ENCODE measurements at regions not wholly inside any gene's neighbourhood (a gene's known extent, or its start where the extent isn't known, plus 50 kb on each side); places are given as distances from the start of the nearest gene placed in this dataset.

DNA sequence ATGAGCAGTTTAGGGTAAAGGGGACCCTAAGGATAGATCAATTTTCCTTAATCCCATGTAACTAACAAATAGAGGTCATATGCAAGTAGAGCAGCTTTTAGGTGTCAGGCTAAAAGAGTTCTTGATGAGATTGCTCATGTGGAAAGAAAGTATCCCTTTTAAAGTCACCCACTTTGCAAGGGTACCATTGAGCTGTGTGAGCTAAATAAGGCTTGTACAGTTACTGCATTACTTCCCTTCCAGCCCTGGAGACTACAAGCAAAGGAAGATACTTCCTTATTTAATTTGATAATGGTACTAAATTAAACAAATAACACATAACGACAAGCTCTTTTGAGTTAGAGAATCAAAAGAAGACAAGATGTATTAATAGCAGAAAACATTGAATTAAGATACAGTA lies 191.7 kb downstream of the TMX1 start:
- ATAC-seq (replicated peaks in 1 of 4) (no peak), DNase-seq (no peak)
- H3K36me3 Mint-ChIP-seq = no peaks in the 10 kb centered on the region
- no peak overlapping the region for H3K27ac Mint-ChIP-seq
- H3K4me1 ChIP-seq (ENCODE audit: control insufficient read depth in 1 of 2, extremely low read depth in 1 of 2, insufficient read depth in 2 of 2, low read length in 2 of 2) = no peaks in the 10 kb centered on the region
- H3K27ac ChIP-seq (ENCODE audit: low read length) = no peak overlapping the region
- no CpG with 5 or more reads among the region's 1 CpG for WGBS (ENCODE audit: insufficient coverage)
- ChIA-PET POLR2A (no interaction called here), CTCF (interaction anchor here in 1 of 2 donors (0.6 kb wide), 1 partner anchor 526 kb away, joined by 3 read pairs; no protein-coding TSS in a partner anchor)
- H3K4me3 Mint-ChIP-seq = no peak overlapping the region
- peaks cover 2% of the 10 kb centered on the region for H3K9me3 ChIP-seq
- no peaks in the 10 kb centered on the region for H3K9me3 Mint-ChIP-seq
- no peaks in the 10 kb centered on the region for H3K36me3 ChIP-seq (ENCODE audit: control insufficient read depth in 2 of 2, extremely low read depth in 1 of 2, insufficient read depth in 1 of 2, low read length in 1 of 2)
- peaks cover 18 to 36% of the 10 kb centered on the region in 2 donors for H3K27me3 Mint-ChIP-seq
- peaks cover 0 to under 1% of the 10 kb centered on the region in 2 experiments for H3K27me3 ChIP-seq (replicated peaks in 1 of 2; ENCODE audit: control insufficient read depth in 2 of 2, extremely low read depth in 1 of 2, insufficient read depth in 2 of 2, low read length in 1 of 2)
- H3K4me3 ChIP-seq (ENCODE audit: control insufficient read depth in 1 of 2, extremely low read depth in 1 of 2, low read length in 1 of 2) = no peak overlapping the region
- no peaks in the 10 kb centered on the region for H3K4me1 Mint-ChIP-seq

DNA sequence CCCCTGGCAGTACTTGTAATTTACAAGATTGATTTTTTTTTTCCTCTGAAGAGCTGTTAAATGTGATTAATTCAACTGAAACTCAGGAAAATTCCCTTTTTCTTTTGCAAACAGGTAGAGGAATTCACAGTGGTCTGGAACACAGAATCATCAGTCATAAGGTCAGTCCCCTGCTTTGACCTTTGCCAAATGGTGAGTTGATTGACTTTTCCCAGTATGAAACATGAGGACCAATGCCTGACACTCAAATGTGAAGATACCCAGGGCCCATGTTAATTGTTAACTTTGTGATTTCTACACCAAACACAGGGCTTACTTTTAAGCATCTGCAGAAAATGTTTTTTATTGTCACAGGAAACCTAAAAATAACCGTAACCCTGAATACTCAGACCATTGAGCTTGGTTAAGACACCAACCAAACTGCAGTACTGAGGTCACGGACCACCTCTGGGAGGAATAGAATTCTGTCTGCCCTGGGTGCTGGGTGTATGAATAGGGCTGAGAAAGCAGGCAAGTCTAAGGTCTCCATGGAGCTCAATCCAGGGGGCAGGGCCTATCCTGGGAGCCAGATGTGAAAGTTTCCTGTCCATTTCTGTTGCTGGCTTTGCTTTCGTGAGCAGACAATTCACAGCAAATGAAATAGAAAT lies 192.4 kb downstream of the TMX1 start:
- no peak for ATAC-seq (replicated peaks in 1 of 4)

DNA sequence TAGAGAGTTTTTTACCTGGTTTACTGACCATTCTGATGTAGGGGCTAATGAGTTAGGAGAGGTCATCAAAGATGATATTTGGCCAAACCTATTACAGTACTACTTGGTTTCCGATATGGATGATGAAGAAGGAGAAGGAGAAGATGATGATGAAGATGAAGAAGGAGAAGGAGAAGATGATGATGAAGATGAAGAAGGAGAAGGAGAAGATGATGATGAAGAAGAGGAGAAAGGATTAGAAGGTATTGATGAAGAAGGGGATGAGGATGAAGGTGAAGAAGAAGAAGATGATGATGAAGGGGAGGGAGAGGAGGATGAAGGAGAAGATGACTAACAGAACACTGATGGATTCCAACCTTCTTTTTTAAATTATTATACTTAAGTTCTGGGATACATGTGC lies 196.6 kb downstream of the TMX1 start:
- ATAC-seq (replicated peaks in 1 of 4) = no peak
- peaks cover 10 to 24% of the 10 kb centered on the region in 2 donors for H3K27me3 Mint-ChIP-seq

More for the DNA sequence above, 192.4 kb downstream of the TMX1 start:
- Histone ChIP-seq H3K4me1 (ENCODE audit: control insufficient read depth in 1 of 2, extremely low read depth in 1 of 2, insufficient read depth in 2 of 2, low read length in 2 of 2) (no peaks in the 10 kb centered on the region), H3K27ac (ENCODE audit: low read length) (no peak overlapping the region), H3K4me3 (ENCODE audit: control insufficient read depth in 1 of 2, extremely low read depth in 1 of 2, low read length in 1 of 2) (no peak overlapping the region), H3K9me3 (peaks cover 2% of the 10 kb centered on the region), H3K36me3 (ENCODE audit: control insufficient read depth in 2 of 2, extremely low read depth in 1 of 2, insufficient read depth in 1 of 2, low read length in 1 of 2) (no peaks in the 10 kb centered on the region), H3K27me3 (replicated peaks in 1 of 2; ENCODE audit: control insufficient read depth in 2 of 2, extremely low read depth in 1 of 2, insufficient read depth in 2 of 2, low read length in 1 of 2) (no peaks in the 10 kb centered on the region)
- H3K4me1 Mint-ChIP-seq = no peaks in the 10 kb centered on the region
- H3K9me3 Mint-ChIP-seq = no peaks in the 10 kb centered on the region
- POLR2A ChIA-PET = no interaction called here
- no peaks in the 10 kb centered on the region for H3K36me3 Mint-ChIP-seq
- H3K27me3 Mint-ChIP-seq = peaks cover 15 to 34% of the 10 kb centered on the region in 2 donors
- WGBS (ENCODE audit: insufficient coverage) = 83% methylated on average over 3 of the region's 3 CpGs
- H3K27ac Mint-ChIP-seq = no peak overlapping the region
- DNase-seq = no peak
- no peak overlapping the region for H3K4me3 Mint-ChIP-seq
- CTCF ChIA-PET = interaction anchor here in 1 of 2 donors (0.6 kb wide), 1 partner anchor 527 kb away, joined by 3 read pairs; no protein-coding TSS in a partner anchor

DNA sequence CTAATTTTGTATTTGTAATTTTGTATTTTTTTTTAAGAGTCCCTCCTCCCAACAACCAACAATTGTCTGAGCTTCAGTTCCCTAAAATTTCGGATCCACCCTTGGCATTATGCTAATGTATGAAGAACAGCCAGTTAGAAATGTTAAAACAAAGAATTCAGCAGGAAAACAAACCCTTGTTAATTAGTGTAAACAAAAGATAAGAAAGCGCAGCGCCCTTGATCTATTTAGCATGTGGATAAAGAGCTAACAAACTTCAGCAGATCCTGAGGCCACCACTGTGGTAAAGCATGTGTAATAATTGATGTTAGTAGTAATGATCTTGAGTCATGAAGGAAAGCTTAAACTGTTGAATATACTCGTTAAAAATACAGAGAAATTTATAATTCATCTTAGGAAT lies 199.8 kb downstream of the TMX1 start:
- Histone ChIP-seq H3K27ac (ENCODE audit: low read length) (no peak overlapping the region), H3K4me3 (ENCODE audit: control insufficient read depth in 1 of 2, extremely low read depth in 1 of 2, low read length in 1 of 2) (no peak overlapping the region), H3K27me3 (replicated peaks in 1 of 2; ENCODE audit: control insufficient read depth in 2 of 2, extremely low read depth in 1 of 2, insufficient read depth in 2 of 2, low read length in 1 of 2) (no peaks in the 10 kb centered on the region), H3K9me3 (no peaks in the 10 kb centered on the region), H3K36me3 (ENCODE audit: control insufficient read depth in 2 of 2, extremely low read depth in 1 of 2, insufficient read depth in 1 of 2, low read length in 1 of 2) (no peaks in the 10 kb centered on the region), H3K4me1 (ENCODE audit: control insufficient read depth in 1 of 2, extremely low read depth in 1 of 2, insufficient read depth in 2 of 2, low read length in 2 of 2) (no peaks in the 10 kb centered on the region)
- WGBS (ENCODE audit: insufficient coverage) = no CpG with 5 or more reads among the region's 4 CpGs
- DNase-seq (no peak), ATAC-seq (replicated peaks in 1 of 4) (no peak)
- no peaks in the 10 kb centered on the region for H3K36me3 Mint-ChIP-seq
- POLR2A ChIA-PET = no interaction called here
- no peaks in the 10 kb centered on the region for H3K4me1 Mint-ChIP-seq
- no peak overlapping the region for H3K27ac Mint-ChIP-seq
- H3K9me3 Mint-ChIP-seq = no peaks in the 10 kb centered on the region
- no peak overlapping the region for H3K4me3 Mint-ChIP-seq
- peaks cover 15 to 40% of the 10 kb centered on the region in 2 donors for H3K27me3 Mint-ChIP-seq
- CTCF ChIA-PET = interaction anchor here in 1 of 2 donors (0.6 kb wide), 1 partner anchor 1003 kb away, joined by 3 read pairs; no protein-coding TSS in a partner anchor

More for the DNA sequence above, 196.6 kb downstream of the TMX1 start:
- POLR2A ChIA-PET = no interaction called here
- no CpG with 5 or more reads among the region's 1 CpG for WGBS (ENCODE audit: insufficient coverage)
- no peak overlapping the region for H3K4me3 ChIP-seq (ENCODE audit: control insufficient read depth in 1 of 2, extremely low read depth in 1 of 2, low read length in 1 of 2)
- no peak overlapping the region for H3K27ac Mint-ChIP-seq
- no peak overlapping the region for H3K27ac ChIP-seq (ENCODE audit: low read length)
- H3K4me1 ChIP-seq (ENCODE audit: control insufficient read depth in 1 of 2, extremely low read depth in 1 of 2, insufficient read depth in 2 of 2, low read length in 2 of 2) = no peaks in the 10 kb centered on the region
- no peaks in the 10 kb centered on the region for H3K9me3 Mint-ChIP-seq
- no peak for DNase-seq
- no peaks in the 10 kb centered on the region for H3K4me1 Mint-ChIP-seq
- H3K36me3 ChIP-seq (ENCODE audit: control insufficient read depth in 2 of 2, extremely low read depth in 1 of 2, insufficient read depth in 1 of 2, low read length in 1 of 2) = no peaks in the 10 kb centered on the region
- no peak overlapping the region for H3K4me3 Mint-ChIP-seq
- H3K27me3 ChIP-seq (replicated peaks in 1 of 2; ENCODE audit: control insufficient read depth in 2 of 2, extremely low read depth in 1 of 2, insufficient read depth in 2 of 2, low read length in 1 of 2) = no peaks in the 10 kb centered on the region
- CTCF ChIA-PET = no interaction called here
- no peaks in the 10 kb centered on the region for H3K9me3 ChIP-seq
- no peaks in the 10 kb centered on the region for H3K36me3 Mint-ChIP-seq

DNA sequence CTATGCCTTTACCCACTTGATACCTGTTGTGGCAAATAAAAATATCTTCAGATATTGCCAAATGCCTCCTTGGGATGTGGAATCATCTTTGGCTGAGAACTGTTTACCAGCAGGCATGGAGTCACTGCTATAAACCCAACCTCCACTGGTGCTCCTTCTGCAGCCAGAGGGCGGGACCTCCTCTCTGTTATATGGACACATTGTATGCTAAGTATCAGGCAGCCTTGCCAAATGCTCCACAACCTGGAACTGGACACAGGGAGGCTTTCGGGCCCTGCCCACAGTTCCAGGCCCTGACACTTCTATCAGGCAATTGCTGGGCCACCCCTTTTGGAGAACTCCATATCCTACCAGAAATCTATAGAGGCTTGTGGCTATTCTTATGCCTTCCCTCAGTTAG lies 201.0 kb downstream of the TMX1 start:
- no peaks in the 10 kb centered on the region for H3K9me3 Mint-ChIP-seq
- no peak overlapping the region for H3K27ac ChIP-seq (ENCODE audit: low read length)
- CTCF ChIA-PET = no interaction called here
- H3K4me3 ChIP-seq (ENCODE audit: control insufficient read depth in 1 of 2, extremely low read depth in 1 of 2, low read length in 1 of 2) = no peak overlapping the region
- H3K9me3 ChIP-seq = no peaks in the 10 kb centered on the region
- no peaks in the 10 kb centered on the region for H3K4me1 Mint-ChIP-seq
- H3K36me3 Mint-ChIP-seq = no peaks in the 10 kb centered on the region
- H3K27ac Mint-ChIP-seq = no peak overlapping the region
- no peak for DNase-seq
- no peaks in the 10 kb centered on the region for H3K4me1 ChIP-seq (ENCODE audit: control insufficient read depth in 1 of 2, extremely low read depth in 1 of 2, insufficient read depth in 2 of 2, low read length in 2 of 2)
- no peak overlapping the region for H3K4me3 Mint-ChIP-seq
- H3K27me3 Mint-ChIP-seq = peaks cover 15 to 41% of the 10 kb centered on the region in 2 donors
- no peaks in the 10 kb centered on the region for H3K27me3 ChIP-seq (replicated peaks in 1 of 2; ENCODE audit: control insufficient read depth in 2 of 2, extremely low read depth in 1 of 2, insufficient read depth in 2 of 2, low read length in 1 of 2)
- no peak for ATAC-seq (replicated peaks in 1 of 4)
- 71% methylated on average over 1 of the region's 2 CpGs for WGBS (ENCODE audit: insufficient coverage)
- no peaks in the 10 kb centered on the region for H3K36me3 ChIP-seq (ENCODE audit: control insufficient read depth in 2 of 2, extremely low read depth in 1 of 2, insufficient read depth in 1 of 2, low read length in 1 of 2)
- POLR2A ChIA-PET = no interaction called here

DNA sequence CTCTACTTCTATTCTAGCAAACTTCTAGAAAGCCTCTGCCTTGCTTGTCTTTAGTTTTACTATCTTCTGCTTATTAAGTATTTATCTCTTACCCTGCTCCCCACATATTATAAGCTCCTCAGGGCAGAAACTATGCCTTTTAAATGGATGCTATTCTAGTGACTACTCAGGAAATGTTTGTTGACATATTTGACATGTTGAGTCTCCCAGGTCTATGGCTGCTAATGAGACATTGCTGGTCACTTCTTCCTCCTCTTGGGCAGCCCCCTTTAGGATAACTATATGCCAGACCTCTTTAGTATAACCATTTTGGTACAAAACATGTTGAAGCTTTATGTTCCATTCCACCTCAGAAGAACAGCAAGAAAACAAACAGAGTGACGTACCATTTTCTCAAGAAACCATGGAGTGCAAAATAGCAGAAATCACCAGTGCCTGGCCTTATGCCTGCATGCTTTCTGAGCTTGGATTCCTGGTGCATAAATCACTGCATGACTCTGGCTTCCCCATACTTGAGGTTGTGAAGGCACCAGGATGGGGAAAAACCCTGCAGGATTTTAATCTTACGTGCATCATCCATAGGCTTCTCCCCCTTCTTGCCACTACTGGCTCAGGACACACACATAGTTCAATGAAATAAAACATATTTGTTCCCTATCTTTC lies 202.6 kb downstream of the TMX1 start:
- no peak overlapping the region for H3K4me3 ChIP-seq (ENCODE audit: control insufficient read depth in 1 of 2, extremely low read depth in 1 of 2, low read length in 1 of 2)
- H3K4me1 ChIP-seq (ENCODE audit: control insufficient read depth in 1 of 2, extremely low read depth in 1 of 2, insufficient read depth in 2 of 2, low read length in 2 of 2) = no peaks in the 10 kb centered on the region
- no peaks in the 10 kb centered on the region for H3K9me3 ChIP-seq
- no peaks in the 10 kb centered on the region for H3K27me3 ChIP-seq (replicated peaks in 1 of 2; ENCODE audit: control insufficient read depth in 2 of 2, extremely low read depth in 1 of 2, insufficient read depth in 2 of 2, low read length in 1 of 2)
- H3K36me3 ChIP-seq (ENCODE audit: control insufficient read depth in 2 of 2, extremely low read depth in 1 of 2, insufficient read depth in 1 of 2, low read length in 1 of 2) = no peaks in the 10 kb centered on the region
- CTCF ChIA-PET = no interaction called here
- POLR2A ChIA-PET = interaction anchor here in 1 of 2 donors (0.5 kb wide), 1 partner anchor 33 kb away, joined by 3 read pairs; no protein-coding TSS in a partner anchor
- 60% methylated on average over 2 of the region's 2 CpGs for WGBS (ENCODE audit: insufficient coverage)
- Mint-ChIP-seq H3K36me3 (no peaks in the 10 kb centered on the region), H3K4me1 (no peaks in the 10 kb centered on the region), H3K27ac (no peak overlapping the region), H3K4me3 (no peak overlapping the region), H3K9me3 (no peaks in the 10 kb centered on the region), H3K27me3 (peaks cover 19 to 43% of the 10 kb centered on the region in 2 donors)
- DNase-seq (no peak), ATAC-seq (replicated peaks in 1 of 4) (no peak)
- H3K27ac ChIP-seq (ENCODE audit: low read length) = no peak overlapping the region

Measured in T-cell (primary cell).